DMS53 (cell line): ENCODE measurements at regions not wholly inside any gene's neighbourhood (a gene's known extent, or its start where the extent isn't known, plus 50 kb on each side); places are given as distances from the start of the nearest gene placed in this dataset.
"Not testable (repeated sequence)": the region's sequence is repeated elsewhere in the genome, so short reads cannot be mapped to it uniquely, and the experiment has no call there.

Experiments used
- DNase-seq: peaks from one replicate; lab custom pipeline; 2025; lab: John Stamatoyannopoulos, UW

DNA sequence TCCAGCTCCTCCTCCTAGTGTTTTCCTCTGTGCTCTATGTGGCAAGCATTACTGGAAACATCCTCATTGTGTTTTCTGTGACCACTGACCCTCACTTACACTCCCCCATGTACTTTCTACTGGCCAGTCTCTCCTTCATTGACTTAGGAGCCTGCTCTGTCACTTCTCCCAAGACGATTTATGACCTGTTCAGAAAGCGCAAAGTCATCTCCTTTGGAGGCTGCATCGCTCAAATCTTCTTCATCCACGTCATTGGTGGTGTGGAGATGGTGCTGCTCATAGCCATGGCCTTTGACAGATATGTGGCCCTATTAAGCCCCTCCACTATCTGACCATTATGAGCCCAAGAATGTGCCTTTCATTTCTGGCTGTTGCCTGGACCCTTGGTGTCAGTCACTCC, 64.0 kb downstream of the OR4F15 start:
- DNase-seq: not testable (repeated sequence)

- DNase-seq: peak; percentile 22
Measured at GRCh38 chr15:101877649-101878048, 65.6 kb downstream of the OR4F15 start.

DNA sequence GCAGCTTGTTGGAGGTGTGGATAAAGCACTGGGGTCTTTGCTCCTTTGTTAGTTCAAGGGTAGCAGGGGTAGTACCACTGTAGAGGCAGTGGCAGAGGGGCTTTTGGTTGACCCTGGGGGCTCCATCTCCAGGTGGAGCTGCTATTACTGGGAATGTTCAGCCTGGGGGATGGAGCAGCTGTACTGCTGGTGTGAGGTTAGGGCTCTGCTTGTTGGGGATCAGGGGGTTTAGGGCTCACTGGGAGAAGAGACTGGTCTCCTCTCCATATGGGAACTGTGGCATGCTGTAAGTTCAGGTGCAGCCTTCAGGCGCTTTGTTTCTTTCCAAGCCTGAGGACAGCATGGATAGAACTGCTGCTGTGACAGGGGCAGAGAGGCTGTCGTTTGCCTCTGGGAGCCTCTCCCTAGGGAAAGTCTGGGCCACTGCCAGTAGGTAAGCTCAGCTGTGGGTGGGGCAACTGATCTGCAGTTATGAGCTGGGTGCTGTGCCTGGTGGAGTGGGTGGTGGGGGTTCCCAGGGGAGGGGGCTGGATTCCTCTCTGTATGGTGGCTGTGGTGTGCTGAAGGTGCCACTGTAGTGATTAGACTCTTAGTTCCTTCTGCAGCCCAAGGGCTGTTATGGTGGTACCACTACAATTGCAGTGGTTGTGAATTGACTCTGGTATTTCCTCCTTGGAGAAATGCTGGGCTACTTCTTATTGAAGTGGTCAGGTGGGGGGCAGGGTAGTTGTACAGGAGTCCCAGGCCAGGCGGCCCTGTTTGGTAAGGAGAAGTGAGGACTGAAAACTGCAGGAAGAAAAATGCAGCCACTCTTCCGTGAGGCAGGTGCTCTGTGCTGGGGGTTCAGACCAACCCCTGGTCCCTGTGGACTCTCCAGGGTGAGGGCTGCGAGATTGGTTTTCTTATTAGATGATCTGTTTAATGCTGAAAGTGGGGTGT, 100.6 kb downstream of the OR4F15 start:
- not testable (repeated sequence) for DNase-seq

DNA sequence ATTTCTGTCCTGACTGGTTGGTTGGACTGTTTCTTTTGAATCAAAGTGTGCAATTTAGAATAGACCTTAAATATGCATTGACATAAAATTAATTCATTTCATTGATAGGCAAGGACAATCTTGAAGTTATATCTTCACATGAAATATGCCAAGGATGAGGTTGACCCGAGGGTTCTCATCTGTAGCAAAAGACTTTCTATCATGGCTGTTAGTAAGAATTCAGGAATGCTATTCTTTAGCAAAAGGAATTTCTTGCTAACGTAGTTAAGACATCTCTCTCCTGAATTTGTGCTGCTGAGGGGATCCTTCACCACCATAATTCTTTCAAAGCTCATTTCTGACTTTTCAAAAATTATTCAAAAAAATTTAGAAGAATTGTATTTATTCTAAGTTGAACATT, 112.6 kb downstream of the OR4F15 start:
- not testable (repeated sequence) for DNase-seq

DNA sequence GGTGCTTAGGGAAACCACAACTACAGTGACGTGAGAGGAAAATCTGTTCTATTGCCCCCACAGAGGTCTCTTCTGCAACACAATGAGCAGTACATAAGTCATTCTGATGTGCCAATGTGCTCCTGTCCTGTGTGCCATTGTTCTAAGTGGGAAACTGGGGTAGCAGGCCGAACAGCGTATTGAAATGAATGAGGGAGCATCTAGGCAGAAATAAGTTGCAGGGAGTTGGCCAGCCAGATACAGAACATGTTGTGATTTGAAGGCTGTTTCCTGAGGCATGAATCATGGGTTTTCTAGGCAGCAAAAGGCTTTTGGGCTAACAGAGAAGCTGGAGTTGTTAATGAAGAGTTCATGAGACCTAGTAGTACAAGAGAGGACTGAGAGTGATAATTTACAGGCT, 122.5 kb downstream of the OR4F15 start:
- DNase-seq: not testable (repeated sequence)

DNA sequence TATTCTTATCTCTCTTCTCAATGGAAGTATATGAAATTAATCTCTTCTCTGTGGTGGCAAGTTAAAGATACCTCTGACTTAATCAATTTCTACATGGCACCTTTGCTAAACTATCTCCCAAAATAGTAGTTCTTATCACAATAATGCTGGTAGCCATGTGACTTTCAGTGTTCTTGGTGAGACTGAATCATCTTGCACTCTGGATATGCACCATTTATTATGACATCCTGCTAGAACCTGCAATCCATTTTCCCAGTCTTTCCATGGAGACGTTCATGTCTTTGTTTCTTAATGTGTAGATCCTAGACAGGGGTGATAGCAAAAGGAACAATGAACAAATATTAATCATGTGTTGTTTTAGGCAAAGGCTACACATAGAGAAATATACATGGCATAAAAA, 125.4 kb downstream of the OR4F15 start:
- not testable (repeated sequence) for DNase-seq

DNA sequence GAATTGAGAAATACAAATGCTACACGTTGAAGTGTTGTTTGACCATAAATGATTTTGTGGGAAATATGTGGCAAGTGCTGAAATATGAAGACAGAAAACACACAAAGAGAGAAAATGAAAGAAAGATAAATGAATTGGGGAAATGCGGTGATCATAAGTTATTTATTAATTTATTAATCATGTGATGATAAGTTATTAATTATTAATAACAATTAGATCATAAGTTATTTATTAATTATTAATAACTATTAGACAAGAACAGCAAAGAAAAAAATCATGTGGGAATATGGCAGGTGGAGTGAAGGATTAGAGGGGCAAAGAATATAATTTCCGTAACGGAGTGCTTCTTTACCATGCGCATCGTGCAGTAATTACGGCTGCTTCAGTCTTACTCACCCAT, 126.6 kb downstream of the OR4F15 start:
- not testable (repeated sequence) for DNase-seq

GRCh38 chr15:101945896-101946295, 133.9 kb downstream of the OR4F15 start:
- DNase-seq: not testable (repeated sequence)

DNA sequence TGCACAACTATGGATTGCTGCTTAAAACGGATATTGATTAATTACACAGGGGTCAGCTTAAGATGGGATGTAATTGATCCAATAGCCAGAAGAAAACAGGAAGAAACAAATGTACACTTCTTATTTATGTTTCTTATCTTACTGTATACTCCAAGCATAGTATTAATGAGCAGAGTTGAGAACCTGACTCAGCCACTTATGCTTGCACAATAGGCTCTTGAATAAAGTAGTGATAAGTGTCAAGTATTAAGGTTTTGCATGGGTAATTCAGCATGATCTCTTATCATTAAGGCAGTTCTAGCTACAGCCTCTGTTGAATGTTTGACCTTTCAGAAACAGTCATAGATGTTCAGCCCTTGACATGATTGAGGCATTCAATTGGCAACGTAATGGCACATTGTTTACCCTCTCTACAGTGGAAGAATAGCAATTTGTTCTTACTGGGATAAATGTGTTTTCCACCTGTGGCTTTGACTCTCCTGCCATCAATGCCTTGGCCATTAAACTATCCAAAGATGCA, 136.5 kb downstream of the OR4F15 start:
- DNase-seq: not testable (repeated sequence)

DNA sequence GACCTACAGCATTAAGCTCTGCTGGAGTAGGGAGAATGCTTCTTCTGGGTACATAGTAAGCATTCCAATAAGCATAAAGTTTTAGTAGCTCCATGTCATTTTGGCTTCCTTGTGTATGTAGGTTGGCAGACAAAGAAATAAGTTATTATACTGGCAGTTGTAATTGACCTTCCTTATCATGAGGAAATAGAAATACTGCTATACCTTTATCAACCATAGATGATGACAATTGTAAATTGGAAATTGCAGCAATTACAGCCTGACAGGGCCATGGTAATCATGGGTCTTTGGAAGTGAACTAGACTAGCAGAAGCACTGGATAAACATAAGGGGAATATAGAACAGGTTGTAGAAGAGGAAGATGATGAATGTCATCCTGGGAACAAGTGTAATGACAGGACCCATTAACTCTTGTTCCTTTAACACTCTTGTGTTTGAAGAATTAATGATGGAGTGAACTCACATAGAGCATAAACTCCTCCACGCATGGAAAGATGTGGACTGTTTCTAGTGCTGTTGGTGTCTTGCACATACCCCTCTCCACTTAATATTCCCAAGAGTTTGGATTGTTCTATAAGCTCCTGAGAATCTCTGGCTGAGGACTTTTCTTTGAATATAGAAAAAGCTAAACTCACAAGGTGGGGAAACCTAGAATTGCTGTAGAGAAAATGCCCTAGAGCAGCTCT, 137.5 kb downstream of the OR4F15 start:
- DNase-seq: not testable (repeated sequence)

GRCh38 chr15:101953993-101954392, 142.0 kb downstream of the OR4F15 start:
- DNase-seq: not testable (repeated sequence)

DNA sequence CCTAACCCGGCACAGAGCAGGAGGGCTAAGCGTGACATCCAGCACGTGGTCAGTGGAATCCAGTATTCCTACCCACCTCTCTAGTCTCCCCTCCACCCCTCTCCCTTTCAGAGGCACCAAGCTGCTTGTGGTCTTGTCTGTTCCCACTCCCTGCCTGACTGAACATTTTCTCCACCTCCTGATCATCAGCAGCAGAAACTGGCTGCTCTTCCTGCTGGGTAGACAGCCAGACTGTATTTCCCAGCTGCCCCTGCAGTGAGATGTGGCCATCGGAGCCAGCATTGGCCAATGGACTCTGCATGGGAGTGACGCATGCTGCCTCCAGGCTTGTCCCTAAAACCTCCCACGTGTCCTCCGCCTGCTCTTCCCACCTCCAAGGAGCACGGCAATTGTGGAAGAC, 143.8 kb downstream of the OR4F15 start:
- not testable (repeated sequence) for DNase-seq

DNA sequence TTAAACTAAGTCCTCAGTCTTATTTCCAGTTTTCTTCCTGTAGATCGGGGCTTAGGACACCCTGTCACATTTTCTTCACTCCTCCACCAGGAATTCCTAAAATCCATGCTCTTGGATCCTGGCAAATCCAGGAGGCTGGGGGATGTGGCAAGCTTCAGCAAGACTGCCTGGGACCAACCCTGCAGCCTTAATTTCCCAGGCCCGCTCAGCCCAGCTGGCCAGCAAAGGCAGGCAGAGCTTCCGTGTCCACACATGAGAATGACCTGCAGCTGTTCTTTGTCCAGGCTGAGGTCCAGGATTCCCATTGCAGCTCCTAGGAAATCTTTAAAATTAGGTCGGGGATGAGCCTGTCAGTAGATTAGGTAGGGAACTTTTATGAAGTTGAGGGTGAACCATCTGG, 146.7 kb downstream of the OR4F15 start:
- DNase-seq: not testable (repeated sequence)

DNA sequence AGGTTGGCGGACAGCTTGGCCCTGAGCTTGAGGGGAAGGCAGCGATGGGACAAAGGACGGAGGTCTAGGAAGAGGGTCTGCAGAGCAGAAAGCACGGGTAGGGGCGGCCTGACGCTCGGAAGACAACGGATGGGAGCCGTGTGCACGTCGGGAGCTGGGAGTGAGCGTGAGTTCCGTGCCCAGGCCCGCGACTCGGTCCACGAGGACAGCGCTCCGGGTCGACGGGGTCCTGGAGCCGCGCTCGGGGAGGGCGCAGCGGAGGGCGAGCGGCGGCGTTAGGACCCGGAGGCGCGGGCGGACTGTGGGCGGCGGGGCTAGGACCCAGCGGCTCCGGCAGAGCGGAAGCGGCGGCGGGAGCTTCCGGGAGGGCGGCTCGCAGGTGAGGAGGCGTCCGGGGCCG, 149.3 kb downstream of the OR4F15 start:
- not testable (repeated sequence) for DNase-seq

- DNase-seq: not testable (repeated sequence)
Measured at GRCh38 chr15:101961765-101962164, 149.8 kb downstream of the OR4F15 start.

DNA sequence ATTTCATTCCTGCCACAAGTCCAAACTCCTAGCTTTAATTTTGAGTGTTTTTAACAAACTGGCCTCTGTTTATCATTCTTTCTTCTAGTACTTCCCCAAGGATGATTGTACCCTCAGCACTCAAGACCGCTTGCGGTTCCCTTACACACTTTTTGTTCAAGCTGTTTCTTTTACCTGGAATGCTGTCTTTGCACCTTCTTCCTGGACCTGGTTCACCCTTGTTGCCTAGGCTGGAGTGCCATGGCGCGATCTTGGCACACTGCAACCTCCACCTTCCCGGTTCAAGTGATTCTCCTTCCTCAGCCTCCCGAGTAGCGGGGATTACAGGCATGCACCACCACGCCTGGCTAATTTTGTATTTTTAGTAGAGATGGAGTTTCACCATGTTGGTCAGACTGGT, 151.7 kb downstream of the OR4F15 start:
- not testable (repeated sequence) for DNase-seq

- not testable (repeated sequence) for DNase-seq
Measured at GRCh38 chr15:101965353-101965752, 153.4 kb downstream of the OR4F15 start.

GRCh38 chr15:101965860-101966259, 153.9 kb downstream of the OR4F15 start:
- DNase-seq: not testable (repeated sequence)

- not testable (repeated sequence) for DNase-seq
Measured at GRCh38 chr15:101967364-101967763, 155.4 kb downstream of the OR4F15 start.

DNA sequence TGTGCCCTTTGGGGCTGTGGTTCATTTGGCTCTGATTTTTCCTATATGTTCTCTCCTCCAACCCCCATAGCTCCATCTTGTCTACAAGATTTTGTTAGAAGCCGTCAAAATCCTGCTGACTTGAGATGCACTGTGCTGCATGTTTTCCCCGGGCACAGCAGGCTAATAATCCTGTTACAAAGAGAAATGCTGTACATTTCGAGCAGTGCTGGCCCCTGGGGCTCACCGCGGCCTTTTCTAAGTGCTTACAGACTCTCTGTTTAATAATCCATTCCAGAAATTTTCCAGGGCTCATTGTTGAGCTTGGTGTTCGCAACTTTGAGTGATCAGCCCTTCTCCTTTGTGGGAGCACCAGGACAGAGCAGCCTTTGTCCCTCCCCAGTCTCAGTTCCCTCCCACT, 158.6 kb downstream of the OR4F15 start:
- DNase-seq: not testable (repeated sequence)

GRCh38 chr15:101977281-101977680, 165.3 kb downstream of the OR4F15 start:
- DNase-seq: not testable (repeated sequence)

DNA sequence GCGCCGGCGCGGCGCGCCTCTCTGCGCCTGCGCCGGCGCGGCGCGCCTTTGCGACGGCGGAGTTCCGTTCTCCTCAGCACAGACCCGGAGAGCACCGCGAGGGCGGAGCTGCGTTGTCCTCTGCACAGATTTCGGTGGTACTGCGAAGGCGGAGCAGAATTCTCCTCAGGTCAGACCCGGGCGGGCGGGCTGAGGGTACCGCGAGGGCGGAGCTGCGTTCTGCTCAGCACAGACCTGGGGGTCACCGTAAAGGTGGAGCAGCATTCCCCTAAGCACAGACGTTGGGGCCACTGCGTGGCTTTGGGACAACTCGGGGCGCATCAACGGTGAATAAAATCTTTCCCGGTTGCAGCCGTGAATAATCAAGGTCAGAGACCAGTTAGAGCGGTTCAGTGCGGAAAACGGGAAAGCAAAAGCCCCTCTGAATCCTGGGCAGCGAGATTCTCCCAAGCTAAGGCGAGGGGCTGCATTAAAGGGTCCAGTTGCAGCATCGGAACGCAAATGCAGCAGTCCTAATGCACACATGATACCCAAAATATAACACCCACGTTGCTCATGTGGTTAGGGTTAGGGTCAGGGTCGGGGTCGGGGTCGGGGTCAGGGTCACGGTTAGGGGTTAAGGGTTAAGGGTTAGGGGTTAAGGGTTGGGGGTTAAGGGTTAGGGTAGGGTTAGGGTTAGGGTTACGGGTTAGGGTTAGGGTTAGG, 168.4 kb downstream of the OR4F15 start:
- DNase-seq: not testable (repeated sequence)
